Calu3 (cell line): ENCODE measurements at regions not wholly inside any gene's neighbourhood (a gene's known extent, or its start where the extent isn't known, plus 50 kb on each side); places are given as distances from the start of the nearest gene placed in this dataset.

ENCODE experiments used
- BruUV-seq: library from RNA; stranded (reverse); fragments of 400-500 nt; replicated peaks from 2 replicates; lab custom pipeline; 2021; lab: Mats Ljungman, UMichigan
- CTCF ChIA-PET: fragments of 300-600 bp; sonication (Branson Sonifier 250); formaldehyde crosslinking; loops from one replicate; lab custom pipeline; 2022; ENCODE audit warnings: antibody characterized with exemption; lab: Charles Lee
- DNase-seq: peaks from one replicate; pipeline ENCODE4 v3.0.0; 2022
- H3K27ac Mint-ChIP-seq: one replicate; pipeline ENCODE4 v1.8.0; 2022; ENCODE audit warnings: mixed read lengths; ENCODE audit not compliant: unreplicated experiment
- H3K27me3 Mint-ChIP-seq: one replicate; pipeline ENCODE4 v1.8.0; 2022; ENCODE audit warnings: mixed read lengths; ENCODE audit not compliant: unreplicated experiment
- H3K36me3 Mint-ChIP-seq: one replicate; pipeline ENCODE4 v1.8.0; 2022; ENCODE audit warnings: mild to moderate bottlenecking, moderate library complexity, mixed read lengths; ENCODE audit not compliant: insufficient read depth, unreplicated experiment
- H3K4me1 Mint-ChIP-seq: one replicate; pipeline ENCODE4 v1.8.0; 2022; ENCODE audit warnings: mild to moderate bottlenecking, low read depth, mixed read lengths; ENCODE audit not compliant: unreplicated experiment
- H3K4me3 Mint-ChIP-seq: one replicate; pipeline ENCODE4 v1.8.0; 2022; ENCODE audit warnings: mild to moderate bottlenecking, low read depth, moderate library complexity, mixed read lengths; ENCODE audit not compliant: unreplicated experiment
- H3K9me3 Mint-ChIP-seq: one replicate; pipeline ENCODE4 v1.8.0; 2022; ENCODE audit warnings: low read depth, mixed read lengths; ENCODE audit not compliant: unreplicated experiment
- intact Hi-C: fragments of 100-400 bp; cut with micrococcal nuclease; formaldehyde crosslinking; loops from one replicate; pipeline ENCODE4 v1.10.0; 2022; ENCODE audit not compliant: unreplicated experiment
- TF ChIP-seq, protein P1 (sequence below): fragments of 200-600 bp; IDR thresholded peaks from one replicate; pipeline ENCODE4 v1.8.0; 2022; ENCODE audit warnings: antibody characterized with exemption; ENCODE audit not compliant: unreplicated experiment

GRCh38 chr20:57883761-57884160 is 173.9 kb upstream of the PMEPA1 start:
- TF ChIP-seq, protein P1, sequence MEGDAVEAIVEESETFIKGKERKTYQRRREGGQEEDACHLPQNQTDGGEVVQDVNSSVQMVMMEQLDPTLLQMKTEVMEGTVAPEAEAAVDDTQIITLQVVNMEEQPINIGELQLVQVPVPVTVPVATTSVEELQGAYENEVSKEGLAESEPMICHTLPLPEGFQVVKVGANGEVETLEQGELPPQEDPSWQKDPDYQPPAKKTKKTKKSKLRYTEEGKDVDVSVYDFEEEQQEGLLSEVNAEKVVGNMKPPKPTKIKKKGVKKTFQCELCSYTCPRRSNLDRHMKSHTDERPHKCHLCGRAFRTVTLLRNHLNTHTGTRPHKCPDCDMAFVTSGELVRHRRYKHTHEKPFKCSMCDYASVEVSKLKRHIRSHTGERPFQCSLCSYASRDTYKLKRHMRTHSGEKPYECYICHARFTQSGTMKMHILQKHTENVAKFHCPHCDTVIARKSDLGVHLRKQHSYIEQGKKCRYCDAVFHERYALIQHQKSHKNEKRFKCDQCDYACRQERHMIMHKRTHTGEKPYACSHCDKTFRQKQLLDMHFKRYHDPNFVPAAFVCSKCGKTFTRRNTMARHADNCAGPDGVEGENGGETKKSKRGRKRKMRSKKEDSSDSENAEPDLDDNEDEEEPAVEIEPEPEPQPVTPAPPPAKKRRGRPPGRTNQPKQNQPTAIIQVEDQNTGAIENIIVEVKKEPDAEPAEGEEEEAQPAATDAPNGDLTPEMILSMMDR, result no peak
- intact Hi-C loops, result no loop called here
- Mint-ChIP-seq H3K27ac (no peak overlapping the region), H3K27me3 (no peaks in the 10 kb centered on the region), H3K4me1 (peaks cover 11% of the 10 kb centered on the region), H3K4me3 (no peak overlapping the region), H3K36me3 (no peaks in the 10 kb centered on the region), H3K9me3 (peaks cover 7% of the 10 kb centered on the region)
- CTCF ChIA-PET, result no interaction called here
- no TSS peak for BruUV-seq
- DNase-seq, result no peak

DNA sequence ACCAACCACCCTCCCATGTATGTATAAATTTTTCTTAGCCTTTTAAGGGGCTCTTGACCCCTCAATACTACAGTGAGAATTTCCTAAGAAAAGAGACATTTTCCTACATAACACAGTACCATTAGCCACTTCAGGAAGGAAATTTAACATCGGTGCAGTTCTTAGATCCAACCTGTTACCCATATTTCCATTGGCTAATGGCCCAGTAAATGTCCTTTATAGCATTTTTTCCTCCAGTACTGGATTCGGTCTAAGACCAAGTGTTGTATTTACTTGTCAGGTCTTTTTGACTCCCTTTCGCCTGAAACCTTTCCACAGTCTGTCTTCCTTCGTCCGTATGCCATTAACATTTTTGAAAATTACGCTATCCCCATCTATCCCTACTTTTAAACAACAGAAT is 173.4 kb upstream of the PMEPA1 start:
- H3K27me3 Mint-ChIP-seq, result no peaks in the 10 kb centered on the region
- intact Hi-C loops, result no loop called here
- no peak overlapping the region for H3K27ac Mint-ChIP-seq
- H3K9me3 Mint-ChIP-seq, result peaks cover 6% of the 10 kb centered on the region
- H3K36me3 Mint-ChIP-seq, result no peaks in the 10 kb centered on the region
- DNase-seq, result no peak
- no peak overlapping the region for H3K4me3 Mint-ChIP-seq
- TF ChIP-seq, protein P1, result no peak
- peaks cover 6% of the 10 kb centered on the region for H3K4me1 Mint-ChIP-seq
- CTCF ChIA-PET, result no interaction called here
- no TSS peak for BruUV-seq

DNA sequence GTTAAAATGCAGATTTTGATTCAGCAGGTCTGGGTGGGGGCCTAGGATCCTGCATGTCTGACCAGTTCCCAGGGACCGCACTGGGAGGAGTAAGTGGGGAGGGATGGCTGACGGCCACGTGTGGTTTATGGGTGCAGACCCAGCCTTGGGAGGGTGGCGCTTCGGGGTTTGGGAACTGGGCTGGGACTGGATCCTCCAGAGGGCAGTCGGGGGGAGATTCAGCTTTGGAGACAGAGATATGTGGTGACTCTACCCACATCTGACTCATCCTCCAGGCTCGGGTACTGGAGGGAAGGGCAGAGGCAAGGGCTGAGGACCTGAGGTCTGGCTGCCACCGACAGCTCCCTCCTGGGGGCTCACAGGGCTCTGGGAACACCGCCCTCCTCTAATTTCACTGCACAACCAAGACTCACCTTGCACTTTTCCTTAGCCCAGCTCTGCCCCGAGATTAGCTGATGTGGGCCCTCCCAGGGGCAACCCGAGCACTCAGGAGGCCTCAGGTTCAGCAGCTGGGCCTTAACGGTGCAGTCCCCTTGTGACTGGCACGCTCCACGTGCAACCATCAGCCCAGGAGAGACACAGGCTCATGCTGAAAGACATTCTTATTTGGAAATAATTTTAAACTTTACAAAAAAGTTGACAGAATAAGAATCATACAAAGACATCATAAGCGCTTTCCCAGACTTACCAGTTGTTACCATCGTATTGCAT is 172.8 kb upstream of the PMEPA1 start:
- Mint-ChIP-seq H3K36me3 (no peaks in the 10 kb centered on the region), H3K4me1 (no peaks in the 10 kb centered on the region), H3K4me3 (no peak overlapping the region), H3K9me3 (peaks cover 2% of the 10 kb centered on the region), H3K27ac (no peak overlapping the region), H3K27me3 (no peaks in the 10 kb centered on the region)
- intact Hi-C loops, result no loop called here
- no peak for DNase-seq
- TF ChIP-seq, protein P1, result no peak
- no TSS peak for BruUV-seq
- CTCF ChIA-PET, result interaction anchor here (0.8 kb wide), 1 partner anchor 12 kb away, joined by 4 read pairs; no protein-coding TSS in a partner anchor

DNA sequence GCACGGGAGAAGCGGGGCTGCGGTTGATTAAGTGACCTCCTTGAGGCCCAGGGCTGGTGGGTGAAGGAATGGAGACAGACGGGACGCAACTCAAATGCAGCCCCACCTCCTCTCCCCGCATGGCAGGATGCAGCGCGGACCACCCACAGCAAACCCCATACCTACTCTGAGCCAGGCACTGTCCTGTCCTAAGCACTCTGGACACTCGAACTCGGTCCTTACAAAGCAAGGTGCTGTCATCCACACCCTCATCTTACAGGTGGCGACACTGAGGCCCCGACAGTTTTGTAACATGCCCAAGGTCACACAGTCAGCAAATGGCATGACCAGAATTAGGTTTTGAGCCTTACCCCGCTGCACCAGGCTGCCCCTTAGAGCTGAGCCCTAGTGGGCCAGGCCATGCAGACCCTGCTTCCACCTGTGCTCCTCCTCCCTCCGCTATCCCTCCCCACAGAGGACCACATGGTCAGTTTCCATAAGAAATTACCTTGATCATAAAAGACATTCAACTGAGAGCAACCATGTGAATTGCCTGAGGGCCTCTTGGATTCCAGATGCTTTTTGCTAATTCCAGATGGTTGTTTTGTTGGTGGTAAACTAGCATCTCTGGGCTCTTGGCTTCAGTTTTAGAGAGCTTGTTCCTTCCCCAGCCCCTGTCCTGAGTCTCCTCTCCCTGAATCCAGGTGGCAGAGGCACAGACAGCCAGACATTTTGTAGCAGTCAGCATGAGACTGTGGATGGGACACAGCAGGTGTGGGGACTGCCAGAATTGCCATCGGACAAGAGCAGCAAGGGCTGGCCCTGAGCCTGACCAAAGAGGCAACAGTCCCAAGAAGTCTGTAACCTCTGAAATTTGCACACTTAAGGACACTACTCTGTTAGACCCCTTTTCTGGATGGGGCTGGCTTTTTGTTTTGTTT is 171.9 kb upstream of the PMEPA1 start:
- Mint-ChIP-seq H3K27me3 (no peaks in the 10 kb centered on the region), H3K27ac (no peak overlapping the region), H3K4me1 (no peaks in the 10 kb centered on the region), H3K36me3 (no peaks in the 10 kb centered on the region), H3K4me3 (no peak overlapping the region), H3K9me3 (peaks cover 2% of the 10 kb centered on the region)
- DNase-seq, result no peak
- CTCF ChIA-PET, result interaction anchor here (0.8 kb wide), 1 partner anchor 11 kb away, joined by 4 read pairs; no protein-coding TSS in a partner anchor
- TF ChIP-seq, protein P1, result no peak
- intact Hi-C loops, result no loop called here
- no TSS peak for BruUV-seq
